ENCODE measurements at regions not wholly inside any gene's neighbourhood (a gene's known extent, or its start where the extent isn't known, plus 50 kb on each side); places are given as distances from the start of the nearest gene placed in this dataset.

DNA sequence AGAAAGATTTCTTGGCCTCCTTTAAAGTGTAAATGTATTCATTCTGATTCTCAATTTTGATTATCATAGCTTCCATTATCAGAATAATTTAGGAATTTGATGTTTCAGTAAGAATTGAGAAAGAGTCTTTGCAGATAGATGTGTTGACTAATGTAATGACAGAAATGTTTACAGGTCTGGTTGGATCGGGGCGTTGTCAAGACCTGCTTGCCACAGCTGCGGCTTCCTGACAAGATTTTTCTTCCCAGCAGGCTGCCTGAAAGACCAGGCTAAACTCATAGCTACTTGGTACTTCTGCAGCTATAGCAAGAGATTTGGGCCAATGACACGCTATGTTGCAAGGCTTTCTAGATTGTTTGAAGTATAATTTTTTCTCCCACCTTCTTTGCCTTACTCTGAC is 91.5 kb upstream of the ANKRD50 start:
- TF ChIP-seq, protein P1, sequence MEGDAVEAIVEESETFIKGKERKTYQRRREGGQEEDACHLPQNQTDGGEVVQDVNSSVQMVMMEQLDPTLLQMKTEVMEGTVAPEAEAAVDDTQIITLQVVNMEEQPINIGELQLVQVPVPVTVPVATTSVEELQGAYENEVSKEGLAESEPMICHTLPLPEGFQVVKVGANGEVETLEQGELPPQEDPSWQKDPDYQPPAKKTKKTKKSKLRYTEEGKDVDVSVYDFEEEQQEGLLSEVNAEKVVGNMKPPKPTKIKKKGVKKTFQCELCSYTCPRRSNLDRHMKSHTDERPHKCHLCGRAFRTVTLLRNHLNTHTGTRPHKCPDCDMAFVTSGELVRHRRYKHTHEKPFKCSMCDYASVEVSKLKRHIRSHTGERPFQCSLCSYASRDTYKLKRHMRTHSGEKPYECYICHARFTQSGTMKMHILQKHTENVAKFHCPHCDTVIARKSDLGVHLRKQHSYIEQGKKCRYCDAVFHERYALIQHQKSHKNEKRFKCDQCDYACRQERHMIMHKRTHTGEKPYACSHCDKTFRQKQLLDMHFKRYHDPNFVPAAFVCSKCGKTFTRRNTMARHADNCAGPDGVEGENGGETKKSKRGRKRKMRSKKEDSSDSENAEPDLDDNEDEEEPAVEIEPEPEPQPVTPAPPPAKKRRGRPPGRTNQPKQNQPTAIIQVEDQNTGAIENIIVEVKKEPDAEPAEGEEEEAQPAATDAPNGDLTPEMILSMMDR (IDR thresholded peaks at IDR 0.05) = no peak
- no peak for TF ChIP-seq POLR2A (IDR thresholded peaks at IDR 0.05)
